NCI-H2171 treated with DMSO at 0.1 percent for 48 hours (cell line): ENCODE measurements at regions not wholly inside any gene's neighbourhood (a gene's known extent, or its start where the extent isn't known, plus 50 kb on each side); places are given as distances from the start of the nearest gene placed in this dataset.

Source experiments
- DNase-seq: peaks from one replicate; lab custom pipeline; 2025; lab: John Stamatoyannopoulos, UW

DNA sequence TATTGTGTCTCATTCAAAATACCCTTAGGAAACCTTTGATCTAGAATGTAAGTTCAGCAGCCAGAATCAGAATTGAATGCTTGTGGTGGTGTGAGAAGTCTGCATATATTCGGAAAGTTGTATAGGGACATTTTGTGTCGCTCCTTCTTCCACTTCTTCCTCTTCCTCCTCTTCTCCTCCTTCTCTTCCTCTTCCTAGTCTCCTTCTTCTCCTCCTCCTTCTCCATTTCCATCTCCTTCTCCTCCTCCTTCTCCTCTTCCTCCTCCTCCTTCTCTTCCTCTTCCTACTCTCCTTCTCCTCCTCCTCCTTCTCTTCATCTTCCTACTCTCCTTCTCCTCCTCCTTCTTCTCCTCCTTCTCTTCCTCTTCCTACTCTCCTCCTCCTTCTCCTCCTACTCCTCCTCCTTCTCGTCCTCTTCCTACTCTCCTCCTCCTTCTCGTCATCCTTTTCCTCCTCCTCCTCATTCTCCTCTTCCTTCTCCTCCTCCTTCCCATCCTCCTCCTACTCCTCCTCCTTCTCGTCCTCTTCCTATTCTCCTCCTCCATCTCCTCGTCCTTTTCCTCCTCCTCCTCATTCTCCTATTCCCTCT, 749.3 kb upstream of the GOLIM4 start:
- DNase-seq: no peak

GRCh38 chr3:168844472-168844871, 748.7 kb upstream of the GOLIM4 start:
- DNase-seq: no peak

GRCh38 chr3:168843481-168843880, 747.8 kb upstream of the GOLIM4 start:
- no peak for DNase-seq

DNA sequence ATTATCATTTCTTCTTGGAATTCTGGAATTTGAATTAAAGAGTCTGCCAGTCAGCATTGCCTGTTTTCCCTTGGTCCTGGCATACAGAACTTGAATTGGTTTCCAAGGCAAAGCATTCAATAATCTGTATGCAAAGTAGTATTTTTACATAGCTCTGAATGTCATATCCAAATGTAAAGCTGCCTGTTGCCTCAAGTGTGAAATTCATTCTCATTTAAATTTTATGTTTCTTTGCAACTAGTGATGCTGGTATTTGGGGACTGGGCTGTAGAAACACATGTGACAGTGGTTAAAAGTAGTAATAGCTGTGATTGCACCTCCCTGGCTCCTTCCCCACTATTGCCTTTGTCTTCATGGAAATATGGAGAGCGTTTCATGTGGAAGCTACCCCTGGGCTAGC, 743.9 kb upstream of the GOLIM4 start:
- no peak for DNase-seq

GRCh38 chr3:168834558-168834957, 738.8 kb upstream of the GOLIM4 start:
- no peak for DNase-seq

DNA sequence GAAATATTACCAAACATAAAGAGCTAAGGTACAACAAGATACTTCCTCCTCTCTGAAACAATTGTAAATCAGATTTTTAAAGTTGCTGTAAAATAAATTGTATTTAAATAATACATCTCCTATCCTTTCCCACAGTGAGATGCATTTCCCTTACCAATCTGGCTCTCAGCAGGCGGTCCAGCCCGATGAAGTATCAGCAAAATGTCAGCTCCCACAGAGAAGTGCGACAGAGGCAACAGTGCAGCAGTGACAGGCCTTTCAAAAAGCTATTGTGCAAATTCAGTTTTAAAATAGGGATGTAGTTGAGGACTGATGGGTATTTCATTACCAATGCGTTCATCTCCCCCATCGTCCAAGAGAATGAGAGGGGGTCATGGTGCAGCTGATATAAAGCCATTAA, 733.2 kb upstream of the GOLIM4 start:
- DNase-seq: no peak

GRCh38 chr3:168828536-168828935, 732.8 kb upstream of the GOLIM4 start:
- no peak for DNase-seq

DNA sequence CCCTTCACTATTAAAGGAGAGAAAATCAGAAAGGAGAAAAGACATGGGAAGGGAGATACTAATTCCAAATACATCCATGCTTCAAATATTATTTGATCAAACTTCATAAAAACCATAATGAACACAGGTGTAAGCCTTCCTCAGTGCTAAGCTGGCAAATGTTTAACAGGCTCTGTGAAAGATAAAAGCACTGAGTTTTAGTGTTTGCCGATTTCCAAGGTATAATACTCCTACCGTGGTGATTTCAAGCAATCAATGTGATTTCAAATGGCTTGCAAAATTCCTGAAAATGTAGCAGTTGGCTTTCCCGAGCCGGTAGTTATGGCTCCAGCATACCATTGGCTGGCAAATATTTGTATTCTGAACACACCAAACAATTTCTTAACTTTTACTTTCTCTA, 732.3 kb upstream of the GOLIM4 start:
- no peak for DNase-seq

GRCh38 chr3:168824107-168824506, 728.4 kb upstream of the GOLIM4 start:
- no peak for DNase-seq

- DNase-seq: no peak
These were observed 727.7 kb upstream of the GOLIM4 start for GRCh38 chr3:168823466-168823865.

DNA sequence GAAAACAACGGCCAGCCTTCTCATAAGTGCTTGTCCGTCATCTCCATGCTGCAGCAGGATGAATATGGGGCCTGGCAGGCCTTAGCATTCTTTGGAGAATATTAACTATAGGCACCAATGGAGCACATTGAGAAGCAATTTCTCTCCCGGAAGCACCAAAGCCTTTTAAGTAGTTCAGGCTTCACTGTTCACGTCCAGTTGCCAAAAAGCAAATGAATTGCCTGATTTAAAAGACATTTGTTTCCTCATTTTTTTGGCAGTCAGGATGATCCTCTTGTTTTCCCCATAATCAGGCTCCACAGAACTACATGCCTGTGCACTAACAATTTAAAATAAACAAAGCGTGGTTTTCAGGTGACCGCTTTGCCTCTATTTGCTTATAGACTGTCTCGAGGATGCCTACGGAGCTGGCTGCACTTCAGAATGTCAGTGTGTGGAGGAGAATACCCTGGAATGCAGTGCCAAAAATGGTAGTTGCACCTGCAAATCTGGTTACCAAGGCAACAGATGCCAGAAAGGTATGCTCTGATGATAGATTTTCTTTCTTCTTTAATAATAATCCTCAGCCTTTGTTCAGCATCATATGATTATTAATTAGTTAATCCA, 725.2 kb upstream of the GOLIM4 start:
- DNase-seq: no peak

DNA sequence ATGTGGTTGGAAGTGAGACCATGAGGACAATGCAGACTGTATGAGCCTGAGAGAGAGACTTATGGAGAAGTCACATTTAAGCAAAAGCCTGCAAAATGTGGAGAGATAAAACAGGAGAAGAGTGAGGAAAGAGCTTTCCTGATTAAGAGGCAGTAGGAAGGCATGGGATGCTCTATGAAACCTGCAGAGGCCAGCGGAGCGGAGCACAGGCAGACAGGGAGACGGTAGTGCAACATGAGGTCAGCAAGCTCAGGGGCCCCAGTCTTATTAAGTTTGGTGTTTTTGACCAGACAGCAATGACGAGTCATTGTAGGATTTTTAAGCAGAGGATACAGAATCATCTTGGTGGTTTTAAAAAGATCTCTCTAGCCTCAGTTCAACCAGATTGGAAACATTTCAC, 721.5 kb upstream of the GOLIM4 start:
- no peak for DNase-seq

- DNase-seq: no peak
These were observed 720.2 kb upstream of the GOLIM4 start for GRCh38 chr3:168815946-168816345.

GRCh38 chr3:168813225-168813802, 717.6 kb upstream of the GOLIM4 start:
- DNase-seq: no peak

DNA sequence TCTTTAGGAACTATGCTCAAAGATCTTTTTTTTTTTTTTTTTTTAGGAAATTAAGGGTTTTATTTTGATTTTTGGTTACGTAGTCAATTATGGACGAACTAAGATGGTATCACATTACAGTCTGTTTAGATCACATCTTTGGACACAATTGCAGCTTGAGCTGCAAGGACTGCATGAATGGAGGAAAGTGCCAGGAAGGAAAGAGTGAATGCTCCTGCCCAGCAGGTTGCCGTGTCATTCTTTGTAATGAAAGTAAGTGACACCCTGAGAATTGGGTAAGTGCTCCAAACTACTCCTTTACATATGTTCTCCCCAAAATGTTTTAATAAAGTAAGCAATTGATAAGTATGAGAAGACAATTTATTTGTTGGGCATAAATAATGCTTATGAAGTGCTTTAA, 716.5 kb upstream of the GOLIM4 start:
- no peak for DNase-seq

- DNase-seq: no peak
These were observed 712.9 kb upstream of the GOLIM4 start for GRCh38 chr3:168808596-168808995.

GRCh38 chr3:168807448-168807847, 711.7 kb upstream of the GOLIM4 start:
- DNase-seq: no peak

GRCh38 chr3:168806871-168807270, 711.1 kb upstream of the GOLIM4 start:
- no peak for DNase-seq

DNA sequence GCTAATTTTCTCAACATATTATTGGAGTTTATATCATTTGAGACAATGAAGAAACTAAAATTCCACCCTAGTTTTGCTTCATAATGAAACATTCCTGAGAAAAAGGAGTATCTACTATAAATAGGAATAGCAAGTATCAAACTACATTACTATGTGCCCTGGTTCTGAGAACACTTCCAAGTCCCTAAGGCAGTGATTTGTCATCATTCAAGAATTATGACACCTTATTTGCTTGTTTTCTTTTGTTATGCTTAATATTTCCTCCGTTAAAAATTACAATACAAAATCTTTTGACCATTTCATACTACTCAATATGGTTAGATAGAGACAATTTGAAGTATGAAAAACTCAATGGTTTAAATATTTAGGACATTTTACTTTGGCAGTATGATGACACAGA, 707.8 kb upstream of the GOLIM4 start:
- DNase-seq: no peak

GRCh38 chr3:168802766-168803165, 707.0 kb upstream of the GOLIM4 start:
- no peak for DNase-seq

- DNase-seq: no peak
These were observed 706.1 kb upstream of the GOLIM4 start for GRCh38 chr3:168801794-168802193.

DNA sequence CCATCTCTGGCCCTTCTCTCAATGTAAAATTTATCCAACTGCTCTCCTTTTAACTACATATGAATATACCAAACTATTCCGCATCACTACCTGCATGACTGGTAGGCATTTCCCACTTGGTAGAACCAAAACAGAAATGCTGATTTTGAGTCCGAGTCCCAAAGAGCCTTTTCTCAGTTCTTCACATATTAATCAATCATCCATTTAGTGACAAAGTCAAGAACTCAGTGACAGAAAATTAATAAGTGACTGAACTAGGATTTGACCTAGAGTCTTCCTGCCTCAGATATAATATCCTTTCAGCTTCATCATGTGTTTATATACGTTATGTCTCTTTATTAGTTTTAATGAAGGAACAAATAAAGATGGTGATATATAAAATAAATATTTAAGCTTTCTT, 700.6 kb upstream of the GOLIM4 start:
- DNase-seq: no peak

DNA sequence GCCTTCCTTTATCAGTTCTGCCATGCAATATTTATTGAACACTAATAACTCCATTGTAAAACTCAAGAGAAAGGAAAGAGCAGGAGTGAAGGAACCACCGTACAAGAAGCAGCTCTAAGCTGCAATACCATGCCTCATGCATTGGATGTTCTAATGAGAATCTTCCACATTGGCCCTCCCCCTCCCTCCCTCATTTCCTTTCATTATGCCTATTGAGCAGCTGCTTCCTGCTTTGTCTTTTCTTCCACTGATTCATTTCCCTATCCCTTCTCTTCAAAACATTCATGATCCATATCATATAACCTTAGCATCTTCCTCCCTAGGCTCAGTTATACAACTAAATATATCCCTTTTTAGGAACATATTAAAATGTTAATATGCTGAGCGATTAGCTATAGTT, 698.7 kb upstream of the GOLIM4 start:
- DNase-seq: no peak

- DNase-seq: no peak
These were observed 686.5 kb upstream of the GOLIM4 start for GRCh38 chr3:168782193-168782592.
